HG03575 (cell line): ENCODE measurements at regions not wholly inside any gene's neighbourhood (a gene's known extent, or its start where the extent isn't known, plus 50 kb on each side); places are given as distances from the start of the nearest gene placed in this dataset.
"Not testable (repeated sequence)": the region's sequence is repeated elsewhere in the genome, so short reads cannot be mapped to it uniquely, and the experiment has no call there.

Experiments used
- ATAC-seq: cut with Tn5 transposase; IDR thresholded peaks from one replicate; pipeline ENCODE4 v1.9.1; 2021; ENCODE audit not compliant: unreplicated experiment, insufficient number of reproducible peaks, low FRiP score; ENCODE audit errors: extremely low read depth

- no peak for ATAC-seq
These were observed 166.3 kb upstream of the PRSS16 start for GRCh38 chr6:27081188-27081587.

- ATAC-seq = no peak
These were observed 165.6 kb upstream of the PRSS16 start for GRCh38 chr6:27081931-27082330.

DNA sequence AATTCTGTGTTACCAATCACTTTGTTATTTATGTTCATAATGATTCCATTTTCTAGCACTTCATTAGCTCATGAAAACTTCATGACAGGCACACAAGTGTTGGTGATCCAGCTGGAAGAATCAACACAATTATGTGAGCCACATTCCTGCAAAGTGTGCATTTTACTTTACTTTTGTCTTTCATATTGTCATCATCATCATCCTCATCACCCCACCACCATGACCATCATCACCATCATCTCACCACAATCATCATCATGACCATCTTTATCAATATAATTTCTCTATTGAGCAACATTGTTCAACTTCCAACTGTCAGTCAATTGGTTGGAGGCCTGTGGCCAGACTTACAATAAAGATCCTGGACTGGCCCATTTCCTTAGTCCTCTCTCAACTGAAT, 159.4 kb upstream of the PRSS16 start:
- ATAC-seq = no peak

- ATAC-seq = peak; percentile 61
These were observed 155.7 kb upstream of the PRSS16 start for GRCh38 chr6:27091661-27092315.

DNA sequence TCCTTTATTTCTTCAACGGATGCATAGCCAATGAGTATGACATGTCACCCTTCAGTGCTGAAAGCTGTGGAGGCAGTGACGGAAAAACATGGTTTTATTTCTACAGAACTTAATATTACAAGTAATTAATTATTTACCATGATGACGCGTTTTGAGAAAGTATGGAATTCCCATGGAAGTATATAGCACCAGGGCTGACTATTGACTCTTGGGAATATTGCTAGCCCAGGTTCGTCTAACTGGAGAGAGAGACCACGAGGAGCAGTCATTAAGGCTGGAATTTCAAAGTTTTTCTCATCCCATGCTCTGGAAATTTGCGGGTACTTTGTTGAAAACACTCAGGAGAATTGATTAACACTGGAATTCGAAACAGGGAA, 155.2 kb upstream of the PRSS16 start:
- no peak for ATAC-seq

GRCh38 chr6:27095914-27096313, 151.6 kb upstream of the PRSS16 start:
- no peak for ATAC-seq

GRCh38 chr6:27096834-27097511, 150.5 kb upstream of the PRSS16 start:
- ATAC-seq = no peak

GRCh38 chr6:27098956-27099355, 148.5 kb upstream of the PRSS16 start:
- ATAC-seq = no peak

GRCh38 chr6:27100921-27101320, 146.6 kb upstream of the PRSS16 start:
- ATAC-seq = no peak

DNA sequence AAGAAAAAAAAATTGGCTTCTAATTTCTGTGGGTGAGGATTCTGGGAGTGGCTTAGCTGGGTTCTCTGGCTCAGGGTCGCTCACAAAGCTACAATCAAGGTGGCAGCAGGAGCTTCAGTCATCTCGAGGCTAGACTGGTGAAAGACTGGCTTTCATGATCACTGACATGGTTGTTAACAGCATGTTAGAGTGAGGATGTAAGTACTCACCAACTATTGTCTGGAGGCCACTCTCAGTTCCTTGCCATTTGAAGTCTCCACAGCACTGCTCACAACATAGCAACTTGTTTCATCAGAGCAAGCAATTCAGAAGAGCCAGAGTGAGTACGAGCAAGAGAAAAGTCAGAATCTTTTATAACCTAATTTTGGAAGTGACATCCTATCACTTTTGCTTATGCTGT, 145.7 kb upstream of the PRSS16 start:
- ATAC-seq = no peak

DNA sequence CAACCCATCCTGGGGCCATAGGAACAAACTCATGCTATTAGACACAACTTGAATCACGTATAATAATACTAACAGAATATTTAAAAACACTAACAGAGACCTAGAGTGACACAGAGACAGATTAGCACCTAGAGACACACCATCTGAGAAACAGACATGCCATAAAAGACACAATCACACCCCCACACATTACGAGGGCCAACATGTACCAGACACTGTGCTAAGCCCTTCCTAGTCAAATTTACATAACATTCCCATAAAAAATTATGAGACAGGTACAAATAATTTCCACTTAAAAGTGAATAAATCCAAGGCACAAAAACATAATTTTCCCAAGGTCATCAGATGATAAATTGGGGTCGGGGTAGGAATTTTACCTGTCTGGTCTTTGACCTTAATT, 141.1 kb upstream of the PRSS16 start:
- ATAC-seq = no peak

GRCh38 chr6:27111743-27112142, 135.8 kb upstream of the PRSS16 start:
- ATAC-seq = no peak

GRCh38 chr6:27112974-27113373, 134.5 kb upstream of the PRSS16 start:
- ATAC-seq = no peak

- ATAC-seq = no peak
These were observed 128.2 kb upstream of the PRSS16 start for GRCh38 chr6:27119329-27119728.

DNA sequence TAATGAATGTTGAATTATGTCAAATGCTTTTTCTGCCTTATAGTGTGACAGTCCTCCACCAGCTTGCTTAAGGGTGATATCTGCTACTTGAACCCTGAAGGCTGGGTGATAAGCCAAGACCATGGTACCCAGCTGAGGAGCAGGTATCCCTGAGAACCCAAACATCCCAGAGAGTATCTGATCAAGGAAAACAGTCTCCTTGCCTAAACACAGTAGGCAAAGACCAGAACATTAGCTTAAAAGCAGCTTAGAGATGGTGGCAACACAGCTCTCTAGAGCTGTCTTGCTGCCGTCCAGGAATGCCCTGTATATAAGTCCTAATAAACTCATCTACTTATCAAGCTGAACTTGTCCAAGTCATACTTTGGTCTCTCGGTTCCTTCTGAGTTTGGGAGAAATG, 127.7 kb upstream of the PRSS16 start:
- ATAC-seq = no peak

GRCh38 chr6:27121640-27122039, 125.9 kb upstream of the PRSS16 start:
- ATAC-seq = no peak

GRCh38 chr6:27124252-27124657, 123.2 kb upstream of the PRSS16 start:
- no peak for ATAC-seq

DNA sequence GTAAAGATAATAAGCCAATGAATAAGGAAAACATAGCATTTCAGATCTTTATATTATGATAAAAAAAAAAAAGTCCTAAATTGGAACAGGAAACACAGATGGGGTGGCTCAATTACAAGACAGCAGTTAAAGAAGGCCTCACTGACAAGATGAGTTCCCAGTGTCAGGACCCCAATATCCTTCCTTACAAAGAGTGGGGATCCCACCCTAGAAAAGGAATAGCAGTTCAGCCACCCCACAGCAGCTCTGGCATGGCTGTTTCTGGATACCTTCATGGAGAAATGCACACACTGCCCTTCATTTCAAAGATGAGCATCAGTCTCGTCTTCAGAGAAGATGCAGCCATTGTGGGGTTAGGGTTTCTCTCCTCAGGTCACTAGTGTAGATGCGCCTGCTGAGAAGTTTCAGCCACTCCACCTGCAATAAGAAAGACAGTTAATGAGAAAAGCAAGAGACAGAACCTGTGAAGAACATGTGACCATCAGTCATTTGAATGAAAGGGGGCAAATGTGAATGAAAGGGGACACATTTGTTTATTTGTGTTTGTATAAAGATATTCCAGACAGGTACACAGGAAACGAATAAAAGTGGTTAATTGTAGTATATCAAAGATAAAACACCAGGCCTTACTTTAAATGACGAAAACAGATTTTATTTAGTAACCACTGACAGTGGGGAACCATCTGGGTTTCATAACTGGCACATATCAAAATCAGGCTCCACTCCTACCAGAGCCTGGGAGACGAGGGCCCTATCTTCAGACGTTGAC, 121.3 kb upstream of the PRSS16 start:
- no peak for ATAC-seq

DNA sequence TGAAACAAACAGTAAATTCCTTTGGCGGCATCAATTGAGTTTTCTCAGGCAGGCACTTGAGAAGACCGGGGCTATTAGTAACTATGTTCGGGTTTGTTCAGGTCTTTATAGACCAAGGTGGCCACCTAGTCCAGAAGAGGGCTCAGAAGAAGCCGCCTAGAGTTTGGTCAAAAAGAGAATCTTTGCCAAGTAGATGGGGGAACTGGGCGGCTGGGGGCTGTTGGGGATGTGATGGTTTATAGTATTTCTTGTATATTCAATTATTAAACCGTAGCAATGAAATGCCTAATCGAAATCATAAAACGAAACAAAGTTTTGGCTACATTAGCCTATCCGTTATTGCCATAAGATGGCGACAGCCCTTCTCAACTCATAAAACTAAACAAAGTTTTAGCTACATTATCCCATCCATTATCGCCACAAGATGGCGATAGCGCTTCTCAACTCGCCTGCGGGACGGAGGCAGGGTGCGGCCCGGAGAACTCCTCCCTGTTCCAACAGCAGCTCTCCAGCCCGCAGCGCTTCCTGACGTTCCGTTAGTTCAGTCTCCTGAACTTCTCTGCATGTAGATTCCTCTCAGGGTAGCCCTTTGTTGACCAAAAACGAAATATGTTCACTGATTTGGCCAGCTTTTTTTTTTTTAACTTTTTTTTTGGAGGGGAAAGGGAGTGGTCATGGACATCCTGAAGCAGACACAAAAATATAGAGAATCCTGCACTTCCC, 120.5 kb upstream of the PRSS16 start:
- no peak for ATAC-seq

DNA sequence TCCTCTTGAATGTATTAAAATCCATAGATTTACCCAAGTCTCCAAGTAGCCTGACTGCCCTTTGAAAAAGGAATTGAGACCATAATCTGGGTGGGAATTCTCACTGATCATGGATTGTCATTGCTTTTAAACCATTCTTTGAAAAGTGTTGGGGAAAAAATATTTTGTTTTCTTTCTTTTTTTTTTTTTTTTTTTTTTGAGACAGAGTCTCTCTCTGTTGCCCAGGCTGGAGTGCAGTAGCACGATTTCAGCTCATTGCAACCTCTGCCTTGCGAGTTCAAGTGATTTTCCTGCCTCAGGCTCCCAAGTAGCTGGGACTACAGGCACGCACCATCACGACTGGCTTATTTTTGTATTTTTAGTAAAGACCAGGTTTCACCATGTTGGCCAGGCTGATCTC, 119.6 kb upstream of the PRSS16 start:
- not testable (repeated sequence) for ATAC-seq
